Occipital lobe (tissue), 1 donor: ENCODE measurements at regions not wholly inside any gene's neighbourhood (a gene's known extent, or its start where the extent isn't known, plus 50 kb on each side); places are given as distances from the start of the nearest gene placed in this dataset.

ENCODE experiments used
- DNase-seq: peaks from one replicate; lab custom pipeline; 2025; lab: John Stamatoyannopoulos, UW

GRCh38 chr5:167156446-167156845 is 1135.0 kb upstream of the WWC1 start:
- DNase-seq, result no peak

GRCh38 chr5:167158588-167158987 is 1132.9 kb upstream of the WWC1 start:
- no peak for DNase-seq

GRCh38 chr5:167160388-167160787 is 1131.1 kb upstream of the WWC1 start:
- DNase-seq, result no peak

GRCh38 chr5:167166696-167167095 is 1124.7 kb upstream of the WWC1 start:
- DNase-seq, result no peak

GRCh38 chr5:167167191-167167795 is 1124.2 kb upstream of the WWC1 start:
- no peak for DNase-seq

GRCh38 chr5:167168971-167169370 is 1122.5 kb upstream of the WWC1 start:
- no peak for DNase-seq

- DNase-seq, result no peak
These were observed 1120.4 kb upstream of the WWC1 start for GRCh38 chr5:167171056-167171455.

- DNase-seq, result no peak
These were observed 1113.7 kb upstream of the WWC1 start for GRCh38 chr5:167177736-167178135.

GRCh38 chr5:167180906-167181305 is 1110.5 kb upstream of the WWC1 start:
- DNase-seq, result no peak

- no peak for DNase-seq
These were observed 1085.6 kb upstream of the WWC1 start for GRCh38 chr5:167205881-167206280.

- no peak for DNase-seq
These were observed 1084.4 kb upstream of the WWC1 start for GRCh38 chr5:167207081-167207480.

GRCh38 chr5:167208911-167209310 is 1082.5 kb upstream of the WWC1 start:
- DNase-seq, result no peak

- DNase-seq, result no peak
These were observed 1074.2 kb upstream of the WWC1 start for GRCh38 chr5:167217097-167217743.

- no peak for DNase-seq
These were observed 1072.1 kb upstream of the WWC1 start for GRCh38 chr5:167219298-167219697.

GRCh38 chr5:167226386-167226785 is 1065.1 kb upstream of the WWC1 start:
- no peak for DNase-seq

GRCh38 chr5:167228134-167228533 is 1063.3 kb upstream of the WWC1 start:
- DNase-seq, result no peak

- DNase-seq, result no peak
These were observed 1061.7 kb upstream of the WWC1 start for GRCh38 chr5:167229751-167230150.

GRCh38 chr5:167230414-167230813 is 1061.0 kb upstream of the WWC1 start:
- DNase-seq, result no peak

GRCh38 chr5:167232675-167233311 is 1058.7 kb upstream of the WWC1 start:
- no peak for DNase-seq

- DNase-seq, result no peak
These were observed 1057.8 kb upstream of the WWC1 start for GRCh38 chr5:167233507-167234220.

GRCh38 chr5:167241436-167242067 is 1049.9 kb upstream of the WWC1 start:
- no peak for DNase-seq

GRCh38 chr5:167242701-167243100 is 1048.7 kb upstream of the WWC1 start:
- DNase-seq, result no peak
